C4-2B (cell line): ENCODE measurements at regions not wholly inside any gene's neighbourhood (a gene's known extent, or its start where the extent isn't known, plus 50 kb on each side); places are given as distances from the start of the nearest gene placed in this dataset.

Experiments used
- H3K27ac ChIP-seq: fragments of 450-650 bp; 2 replicates; pipeline ENCODE4 v1.5.1; 2017
- ZFX ChIP-seq: fragments of 450-650 bp; IDR thresholded peaks from 2 replicates; pipeline ENCODE4 v1.6.1; 2017
- TF ChIP-seq, protein P1 (sequence below): fragments of 450-650 bp; conservative IDR thresholded peaks from 2 replicates; pipeline ENCODE4 v1.5.1; 2017; ENCODE audit warnings: mild to moderate bottlenecking

DNA sequence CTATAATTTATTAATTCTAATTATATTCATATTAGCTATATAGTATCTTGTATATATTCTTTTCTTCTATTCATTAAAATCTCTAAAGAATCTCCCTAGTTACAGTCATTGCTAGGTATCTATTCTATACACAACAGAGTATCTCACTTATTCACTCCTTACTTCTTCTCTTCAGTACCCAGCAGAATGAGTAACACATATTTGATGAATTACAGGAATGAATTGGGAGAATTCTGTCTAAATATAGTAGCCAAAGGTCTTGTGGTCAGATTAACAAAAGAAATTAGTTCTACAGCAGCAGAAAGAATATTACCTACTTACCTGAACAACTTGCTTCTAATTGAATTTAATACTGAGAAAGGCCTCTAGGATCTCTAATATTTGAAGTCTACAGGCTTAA lies 758.0 kb upstream of the ZEB2 start:
- TF ChIP-seq ZFX, result no peak
- TF ChIP-seq, protein P1, sequence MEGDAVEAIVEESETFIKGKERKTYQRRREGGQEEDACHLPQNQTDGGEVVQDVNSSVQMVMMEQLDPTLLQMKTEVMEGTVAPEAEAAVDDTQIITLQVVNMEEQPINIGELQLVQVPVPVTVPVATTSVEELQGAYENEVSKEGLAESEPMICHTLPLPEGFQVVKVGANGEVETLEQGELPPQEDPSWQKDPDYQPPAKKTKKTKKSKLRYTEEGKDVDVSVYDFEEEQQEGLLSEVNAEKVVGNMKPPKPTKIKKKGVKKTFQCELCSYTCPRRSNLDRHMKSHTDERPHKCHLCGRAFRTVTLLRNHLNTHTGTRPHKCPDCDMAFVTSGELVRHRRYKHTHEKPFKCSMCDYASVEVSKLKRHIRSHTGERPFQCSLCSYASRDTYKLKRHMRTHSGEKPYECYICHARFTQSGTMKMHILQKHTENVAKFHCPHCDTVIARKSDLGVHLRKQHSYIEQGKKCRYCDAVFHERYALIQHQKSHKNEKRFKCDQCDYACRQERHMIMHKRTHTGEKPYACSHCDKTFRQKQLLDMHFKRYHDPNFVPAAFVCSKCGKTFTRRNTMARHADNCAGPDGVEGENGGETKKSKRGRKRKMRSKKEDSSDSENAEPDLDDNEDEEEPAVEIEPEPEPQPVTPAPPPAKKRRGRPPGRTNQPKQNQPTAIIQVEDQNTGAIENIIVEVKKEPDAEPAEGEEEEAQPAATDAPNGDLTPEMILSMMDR, result no peak
- H3K27ac ChIP-seq, result no peak overlapping the region

DNA sequence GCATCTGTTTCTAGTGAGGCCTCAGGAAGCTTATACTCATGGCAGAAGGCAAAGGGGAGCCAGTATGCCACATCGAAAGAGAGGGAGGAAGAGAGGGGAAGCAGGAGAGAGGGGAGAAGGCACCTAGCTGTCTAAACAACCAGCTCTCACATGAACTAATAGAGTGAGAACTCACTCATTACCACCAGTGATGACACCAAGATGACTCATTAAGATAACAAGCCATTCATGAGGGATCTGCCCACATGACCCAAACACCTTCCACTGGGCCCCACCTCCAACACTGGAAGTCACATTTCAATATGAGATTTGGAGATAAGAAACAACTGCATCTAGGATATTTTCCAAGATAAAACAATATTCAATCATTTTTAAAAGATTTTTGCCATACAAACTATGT lies 753.9 kb upstream of the ZEB2 start:
- no peak overlapping the region for H3K27ac ChIP-seq
- no peak for TF ChIP-seq ZFX
- TF ChIP-seq, protein P1, result no peak

DNA sequence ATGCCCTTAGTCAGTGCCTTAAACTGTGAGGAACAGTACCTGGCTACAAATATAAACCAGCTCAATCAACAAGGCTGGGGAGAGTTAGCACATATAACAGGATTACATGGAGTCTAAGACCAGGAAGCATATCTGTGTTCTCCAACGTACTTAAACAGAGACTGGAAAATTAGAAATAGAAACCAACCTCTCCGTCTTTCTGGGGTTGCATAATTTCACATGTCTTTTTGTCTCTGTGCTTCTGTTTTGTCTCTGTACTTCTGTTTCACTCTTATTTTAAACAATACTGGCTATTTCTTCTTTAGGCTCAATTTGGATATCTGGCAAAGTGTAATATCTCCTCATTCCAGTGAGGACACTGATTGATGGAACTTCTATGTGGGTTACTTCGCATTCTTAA lies 749.0 kb upstream of the ZEB2 start:
- no peak overlapping the region for H3K27ac ChIP-seq
- TF ChIP-seq, protein P1, result no peak
- no peak for TF ChIP-seq ZFX

DNA sequence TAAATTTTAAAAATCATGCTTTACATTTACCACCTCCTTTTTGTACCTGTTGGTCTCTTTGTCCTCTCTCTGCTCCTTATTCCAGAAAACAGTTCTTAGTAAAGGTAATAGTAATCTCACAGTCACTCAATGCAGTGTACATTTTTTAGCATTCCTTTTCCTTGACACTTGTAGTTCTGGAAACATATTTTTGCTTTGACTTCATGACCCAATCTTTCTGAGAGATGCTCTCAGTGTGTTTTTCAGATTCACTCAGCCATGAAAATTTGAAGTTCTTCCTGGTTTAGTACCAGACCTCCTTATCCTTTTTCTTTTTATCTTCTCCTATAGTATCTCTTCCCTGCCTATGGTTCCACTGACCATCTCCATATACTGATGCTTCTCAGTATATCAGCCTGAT lies 747.5 kb upstream of the ZEB2 start:
- TF ChIP-seq ZFX, result no peak
- TF ChIP-seq, protein P1, result no peak
- no peak overlapping the region for H3K27ac ChIP-seq

DNA sequence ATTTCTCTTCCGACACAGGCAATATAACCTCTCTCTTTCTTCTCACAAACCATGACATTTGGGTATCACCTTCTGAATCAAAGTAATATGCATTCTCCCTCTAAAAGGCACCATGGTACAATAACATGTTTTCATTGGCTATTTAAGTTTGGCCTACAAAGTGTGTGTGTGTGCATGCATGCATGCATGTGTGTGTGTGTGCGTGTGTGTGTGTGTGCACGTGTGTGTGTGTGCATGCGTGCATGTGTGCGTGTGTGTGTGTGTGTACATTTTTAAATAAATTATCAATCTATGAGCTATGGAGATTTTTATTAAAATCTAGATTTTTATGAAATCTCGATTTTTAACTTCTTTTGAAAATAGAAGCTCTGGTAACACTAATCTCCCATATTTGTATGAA lies 745.3 kb upstream of the ZEB2 start:
- TF ChIP-seq, protein P1, result no peak
- no peak for TF ChIP-seq ZFX
- no peak overlapping the region for H3K27ac ChIP-seq

DNA sequence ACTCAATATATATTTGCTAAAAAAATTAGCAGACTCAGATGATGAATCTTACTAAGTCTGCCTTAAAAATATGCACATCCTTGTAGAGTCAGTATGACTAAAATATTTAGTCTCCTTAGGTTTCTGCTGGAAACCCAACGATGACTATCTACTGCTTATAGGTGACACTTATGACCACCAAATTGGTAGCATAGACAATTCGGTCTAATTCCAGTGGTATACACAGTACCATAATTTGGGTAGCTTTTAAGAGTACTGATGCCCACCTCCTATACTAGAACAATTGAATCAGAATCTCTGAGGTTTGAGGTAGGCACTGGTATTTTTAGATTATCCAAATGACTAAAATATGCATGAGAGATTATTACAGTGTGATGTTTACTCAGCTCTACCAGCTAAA lies 740.8 kb upstream of the ZEB2 start:
- no peak for TF ChIP-seq ZFX
- TF ChIP-seq, protein P1, result no peak
- no peak overlapping the region for H3K27ac ChIP-seq

DNA sequence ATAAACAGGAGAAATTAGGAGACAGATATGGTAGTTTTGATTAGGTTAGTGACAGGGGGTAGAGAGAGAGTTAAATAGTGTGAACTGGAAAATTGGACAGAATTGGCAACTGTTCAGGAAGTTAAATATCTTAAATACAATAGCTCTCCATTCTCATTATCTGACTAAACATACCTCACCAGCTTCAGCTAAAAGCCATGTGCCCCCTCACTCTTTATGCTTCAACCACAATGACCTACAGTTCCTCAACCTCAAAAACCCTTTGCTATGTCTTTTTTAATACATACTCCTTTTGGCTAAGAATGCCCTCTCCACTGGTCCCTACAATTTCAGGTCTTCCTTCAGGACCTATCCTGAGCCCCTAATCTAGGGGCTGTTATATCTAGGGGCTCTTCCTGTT lies 740.2 kb upstream of the ZEB2 start:
- H3K27ac ChIP-seq, result no peak overlapping the region
- TF ChIP-seq ZFX, result no peak
- TF ChIP-seq, protein P1, result no peak
